ENCODE measurements at regions not wholly inside any gene's neighbourhood (a gene's known extent, or its start where the extent isn't known, plus 50 kb on each side); places are given as distances from the start of the nearest gene placed in this dataset.

GRCh38 chr1:214897581-214897980 lies 185.0 kb upstream of the KCNK2 start:
- H3K4me1 Mint-ChIP-seq (ENCODE audit: low read depth), result peaks cover 12% of the 10 kb centered on the region
- H3K27ac Mint-ChIP-seq (ENCODE audit: unreplicated experiment), result no peak overlapping the region
- H3K27me3 Mint-ChIP-seq (ENCODE audit: low read depth), result no peaks in the 10 kb centered on the region
- H3K4me3 Mint-ChIP-seq (ENCODE audit: unreplicated experiment), result no peak overlapping the region
- H3K36me3 Mint-ChIP-seq (ENCODE audit: low read depth), result no peaks in the 10 kb centered on the region
- no peak for TF ChIP-seq CTCF (IDR thresholded peaks at IDR 0.05)
- H3K9me3 Mint-ChIP-seq (ENCODE audit: low read depth), result peaks cover 10% of the 10 kb centered on the region
- DNase-seq (ENCODE audit: low spot score), result no peak

GRCh38 chr1:214898161-214898560 lies 184.4 kb upstream of the KCNK2 start:
- no peak for TF ChIP-seq CTCF (IDR thresholded peaks at IDR 0.05)

GRCh38 chr1:214898718-214899117 lies 183.8 kb upstream of the KCNK2 start:
- Mint-ChIP-seq H3K4me1 (ENCODE audit: low read depth) (peaks cover 15% of the 10 kb centered on the region), H3K9me3 (ENCODE audit: low read depth) (no peaks in the 10 kb centered on the region), H3K27ac (ENCODE audit: unreplicated experiment) (no peak overlapping the region), H3K4me3 (ENCODE audit: unreplicated experiment) (no peak overlapping the region), H3K36me3 (ENCODE audit: low read depth) (no peaks in the 10 kb centered on the region), H3K27me3 (ENCODE audit: low read depth) (no peaks in the 10 kb centered on the region)
- TF ChIP-seq CTCF (IDR thresholded peaks at IDR 0.05), result no peak
- DNase-seq (ENCODE audit: low spot score), result no peak

More at GRCh38 chr1:214898161-214898560, 184.4 kb upstream of the KCNK2 start:
- no peaks in the 10 kb centered on the region for H3K27me3 Mint-ChIP-seq (ENCODE audit: low read depth)
- H3K27ac Mint-ChIP-seq (ENCODE audit: unreplicated experiment), result no peak overlapping the region
- DNase-seq (ENCODE audit: low spot score), result no peak
- H3K4me1 Mint-ChIP-seq (ENCODE audit: low read depth), result peaks cover 15% of the 10 kb centered on the region
- no peak overlapping the region for H3K4me3 Mint-ChIP-seq (ENCODE audit: unreplicated experiment)
- no peaks in the 10 kb centered on the region for H3K36me3 Mint-ChIP-seq (ENCODE audit: low read depth)
- peaks cover 4% of the 10 kb centered on the region for H3K9me3 Mint-ChIP-seq (ENCODE audit: low read depth)

GRCh38 chr1:214899908-214900460 lies 182.6 kb upstream of the KCNK2 start:
- DNase-seq (ENCODE audit: low spot score), result no peak
- H3K9me3 Mint-ChIP-seq (ENCODE audit: low read depth), result no peaks in the 10 kb centered on the region
- no peak for TF ChIP-seq CTCF (IDR thresholded peaks at IDR 0.05)
- H3K4me3 Mint-ChIP-seq (ENCODE audit: unreplicated experiment), result no peak overlapping the region
- H3K4me1 Mint-ChIP-seq (ENCODE audit: low read depth), result peaks cover 15% of the 10 kb centered on the region
- no peaks in the 10 kb centered on the region for H3K27me3 Mint-ChIP-seq (ENCODE audit: low read depth)
- H3K36me3 Mint-ChIP-seq (ENCODE audit: low read depth), result no peaks in the 10 kb centered on the region
- no peak overlapping the region for H3K27ac Mint-ChIP-seq (ENCODE audit: unreplicated experiment)

- TF ChIP-seq CTCF (IDR thresholded peaks at IDR 0.05), result no peak
- Mint-ChIP-seq H3K4me1 (ENCODE audit: low read depth) (peaks cover 15% of the 10 kb centered on the region), H3K27me3 (ENCODE audit: low read depth) (no peaks in the 10 kb centered on the region), H3K27ac (ENCODE audit: unreplicated experiment) (no peak overlapping the region), H3K9me3 (ENCODE audit: low read depth) (no peaks in the 10 kb centered on the region), H3K4me3 (ENCODE audit: unreplicated experiment) (no peak overlapping the region), H3K36me3 (ENCODE audit: low read depth) (no peaks in the 10 kb centered on the region)
- no peak for DNase-seq (ENCODE audit: low spot score)
These were observed 181.9 kb upstream of the KCNK2 start for GRCh38 chr1:214900590-214900989.

Measured in chondrocyte (in vitro differentiated cells).